Stimulated activated CD4-positive, alpha-beta T cell treated with anti-CD3 and anti-CD28 coated beads, Interleukin-15, amount 100 ng/mL, for 48 hours (primary cell): ENCODE measurements at regions not wholly inside any gene's neighbourhood (a gene's known extent, or its start where the extent isn't known, plus 50 kb on each side); places are given as distances from the start of the nearest gene placed in this dataset.
"Not testable (repeated sequence)": the region's sequence is repeated elsewhere in the genome, so short reads cannot be mapped to it uniquely, and the experiment has no call there.

Experiments used
- DNase-seq, 2 donors: peaks; one replicate each; pipeline ENCODE4 v3.0.0-alpha.2; 2020; ENCODE audit warnings: low read depth in 2 of 2

DNA sequence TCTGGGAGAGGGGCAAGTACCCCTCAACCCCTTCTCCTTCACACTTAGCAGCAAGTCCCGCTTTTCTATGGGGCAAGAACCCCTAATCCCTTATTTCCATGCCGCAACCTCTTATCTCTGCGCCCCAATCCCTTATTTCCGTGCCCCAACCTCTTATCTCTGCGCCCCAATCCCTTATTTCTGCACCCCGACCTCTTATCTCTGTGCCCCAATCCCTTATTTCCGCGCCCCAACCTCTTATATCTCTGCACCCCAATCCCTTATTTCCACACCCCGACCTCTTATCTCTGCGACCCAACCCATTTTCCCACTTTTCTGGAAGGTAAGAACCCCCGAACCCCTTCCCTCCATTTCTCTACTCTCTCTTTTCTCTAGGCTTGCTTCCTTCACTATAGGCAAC is 95.6 kb upstream of the RAB4A start:
- not testable (repeated sequence) for DNase-seq

DNA sequence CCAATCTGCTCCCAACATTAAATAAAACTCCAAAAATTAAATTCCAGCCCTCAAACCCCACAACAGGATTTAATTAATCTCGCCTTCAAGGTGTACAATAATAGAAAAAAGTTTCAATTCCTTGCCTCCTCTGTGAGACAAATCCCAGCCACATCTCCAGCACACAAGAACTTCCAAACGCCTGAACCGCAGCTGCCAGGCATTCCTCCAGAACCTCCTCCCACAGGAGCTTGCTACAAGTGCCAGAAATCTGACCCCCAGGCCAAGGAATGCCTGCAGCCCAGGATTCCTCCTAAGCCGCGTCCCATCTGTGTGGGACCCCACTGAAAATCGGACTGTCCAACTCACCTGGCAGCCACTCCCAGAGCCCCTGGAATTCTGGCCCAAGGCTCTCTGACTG is 94.5 kb upstream of the RAB4A start:
- DNase-seq = not testable (repeated sequence)

- DNase-seq = no peak
Measured at GRCh38 chr1:229180161-229180560, 90.8 kb upstream of the RAB4A start.

DNA sequence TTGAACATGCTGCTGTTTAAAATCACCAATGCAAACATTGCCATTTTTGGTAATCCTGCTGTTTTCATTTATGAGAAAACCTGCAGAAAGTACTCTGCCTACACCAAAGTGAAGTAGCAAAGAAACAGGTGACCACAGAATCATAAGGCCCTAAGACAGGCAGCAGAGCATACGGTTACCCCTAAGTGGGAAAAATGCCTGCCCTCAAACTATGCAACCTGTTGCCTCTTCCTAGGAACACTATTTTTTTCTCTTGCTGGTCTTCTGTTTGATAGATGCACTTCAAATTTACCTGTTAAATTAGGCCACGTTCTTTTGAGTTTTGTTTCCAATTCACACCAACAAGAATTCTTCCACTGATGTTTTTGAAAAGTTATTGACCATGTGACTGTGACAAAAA is 89.5 kb upstream of the RAB4A start:
- DNase-seq = no peak

GRCh38 chr1:229183588-229183987 is 87.3 kb upstream of the RAB4A start:
- DNase-seq = no peak

DNA sequence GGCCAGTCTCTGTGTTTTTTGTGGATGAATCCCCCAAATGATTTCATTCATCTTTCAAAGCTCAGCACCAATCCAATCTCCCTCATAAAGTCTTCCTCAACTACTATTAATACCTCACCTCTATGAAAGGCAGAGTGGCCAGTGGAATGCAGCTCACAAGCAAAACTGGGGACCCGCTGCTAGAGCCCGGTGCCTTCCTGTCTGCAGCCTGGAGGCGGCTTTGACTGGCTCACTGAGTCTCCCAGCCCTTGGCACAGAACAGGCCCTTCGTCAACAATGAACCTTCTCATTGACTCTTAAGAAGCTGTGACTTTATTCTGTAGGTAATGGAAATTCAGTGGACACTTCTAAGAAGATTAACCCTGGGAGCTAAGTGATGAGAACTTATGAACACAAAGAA is 86.8 kb upstream of the RAB4A start:
- DNase-seq = no peak

DNA sequence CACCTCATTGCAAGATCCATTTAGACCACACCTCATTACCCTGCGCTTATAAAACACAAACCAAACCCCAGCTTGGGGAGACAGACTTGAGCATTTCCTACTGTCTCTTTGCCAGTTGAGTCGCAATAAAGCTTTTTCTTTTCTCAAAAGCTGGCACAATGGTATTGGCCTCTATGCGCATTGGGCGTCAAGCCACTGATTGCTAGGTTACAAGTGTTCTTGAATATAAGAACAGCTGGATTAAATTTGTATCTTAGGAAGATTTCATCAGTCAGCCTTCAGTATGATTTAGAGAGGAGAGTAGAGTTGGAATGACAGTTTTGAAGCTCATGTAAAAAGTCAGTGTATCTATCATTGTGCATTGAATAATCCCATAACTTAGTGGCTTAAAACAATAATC is 84.9 kb upstream of the RAB4A start:
- no peak for DNase-seq

DNA sequence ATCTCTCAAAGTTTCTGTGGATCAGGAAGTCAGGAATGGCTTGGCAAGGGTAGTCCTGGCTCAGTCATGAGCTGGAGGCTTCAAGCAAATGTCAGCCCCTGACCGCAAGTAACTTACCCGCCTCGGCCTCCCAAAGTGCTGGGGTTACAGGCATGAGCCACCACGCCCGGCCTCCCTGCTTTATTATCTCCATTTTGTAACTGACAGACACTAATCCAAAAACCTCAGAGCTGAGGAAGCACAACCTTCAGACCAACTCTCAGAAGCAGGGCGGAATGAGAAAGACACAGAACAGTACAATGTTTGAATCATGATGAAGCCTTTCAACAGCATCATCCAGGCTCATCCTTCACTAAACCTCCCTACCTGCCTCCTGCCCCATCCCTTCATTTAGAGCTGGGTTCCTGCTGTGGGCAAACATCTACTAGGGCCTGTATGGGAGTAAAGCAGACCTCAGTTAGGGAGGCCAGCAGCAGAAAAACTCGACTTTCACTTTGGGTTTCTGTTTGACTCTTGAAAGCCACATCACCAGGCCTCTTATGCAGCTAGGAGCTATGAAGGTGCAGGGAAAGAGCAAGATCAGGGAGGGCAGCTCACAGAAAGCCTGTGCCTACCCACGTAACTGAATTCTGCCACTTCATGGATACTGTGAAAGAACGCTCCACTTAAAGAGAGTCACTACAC is 84.4 kb upstream of the RAB4A start:
- peak in 1 of 2 donors; percentile 24 for DNase-seq

DNA sequence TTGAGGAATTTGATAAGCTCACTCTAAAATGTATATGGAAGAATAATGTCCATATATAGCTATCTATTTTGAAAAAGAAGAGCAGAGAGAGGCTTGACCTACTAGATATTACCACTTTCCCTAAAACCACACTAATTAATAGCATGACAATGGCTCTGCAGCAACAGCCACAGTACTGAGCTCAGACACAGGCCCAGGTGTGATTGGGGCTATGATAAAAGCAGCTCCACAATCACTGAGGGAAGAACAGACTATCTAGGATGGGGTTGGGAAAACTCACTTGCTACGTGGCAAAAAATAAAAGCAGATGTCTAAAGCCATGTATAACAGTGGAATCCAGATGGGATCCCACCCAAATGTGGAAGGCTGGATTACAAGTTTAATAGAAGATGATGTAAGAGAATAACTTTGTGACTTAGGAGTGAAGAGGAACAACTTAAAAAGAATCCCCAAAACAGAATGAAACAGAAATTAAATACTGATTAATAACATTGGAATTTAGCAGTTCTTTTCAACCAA is 80.8 kb upstream of the RAB4A start:
- no peak for DNase-seq

GRCh38 chr1:229191066-229191674 is 79.7 kb upstream of the RAB4A start:
- no peak for DNase-seq

GRCh38 chr1:229192031-229192430 is 78.9 kb upstream of the RAB4A start:
- no peak for DNase-seq

- DNase-seq = no peak
Measured at GRCh38 chr1:229192853-229193252, 78.1 kb upstream of the RAB4A start.

DNA sequence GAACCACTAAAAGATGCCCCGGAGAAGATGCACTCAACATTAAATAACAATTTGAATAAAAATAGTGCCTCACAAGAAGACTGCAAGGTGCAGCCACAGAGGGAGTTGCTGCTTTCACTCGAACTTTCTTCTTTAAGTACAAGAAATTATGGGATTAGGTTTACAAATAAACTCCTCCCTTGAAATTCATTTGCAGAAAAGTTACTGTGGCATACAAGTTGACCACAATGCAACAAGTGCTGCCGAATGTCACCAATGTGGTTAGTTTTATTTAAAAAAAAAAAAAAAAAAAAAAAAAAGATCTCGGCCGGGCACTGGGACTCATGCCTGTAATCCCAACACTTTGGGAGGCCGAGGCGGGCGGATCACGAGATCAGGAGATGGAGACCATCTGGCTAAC is 76.8 kb upstream of the RAB4A start:
- DNase-seq = no peak

- no peak for DNase-seq
Measured at GRCh38 chr1:229195246-229195645, 75.7 kb upstream of the RAB4A start.

GRCh38 chr1:229196404-229197264 is 74.3 kb upstream of the RAB4A start:
- DNase-seq = no peak

DNA sequence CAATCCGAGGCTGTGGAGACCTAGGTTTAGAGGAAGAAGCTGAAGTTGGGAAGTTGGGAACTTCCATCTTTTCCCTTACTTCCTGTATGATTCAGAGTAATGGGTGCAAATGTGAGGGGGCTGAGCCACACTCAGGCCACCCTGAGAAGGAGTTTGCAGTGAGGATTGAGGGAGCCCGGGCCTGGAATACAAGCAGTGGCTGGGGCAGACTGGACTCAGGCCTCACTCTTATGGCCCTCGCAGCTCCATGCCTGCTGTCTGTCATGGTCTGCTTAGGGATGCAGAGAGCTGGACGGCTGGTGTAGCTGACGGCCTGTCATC is 73.7 kb upstream of the RAB4A start:
- no peak for DNase-seq

DNA sequence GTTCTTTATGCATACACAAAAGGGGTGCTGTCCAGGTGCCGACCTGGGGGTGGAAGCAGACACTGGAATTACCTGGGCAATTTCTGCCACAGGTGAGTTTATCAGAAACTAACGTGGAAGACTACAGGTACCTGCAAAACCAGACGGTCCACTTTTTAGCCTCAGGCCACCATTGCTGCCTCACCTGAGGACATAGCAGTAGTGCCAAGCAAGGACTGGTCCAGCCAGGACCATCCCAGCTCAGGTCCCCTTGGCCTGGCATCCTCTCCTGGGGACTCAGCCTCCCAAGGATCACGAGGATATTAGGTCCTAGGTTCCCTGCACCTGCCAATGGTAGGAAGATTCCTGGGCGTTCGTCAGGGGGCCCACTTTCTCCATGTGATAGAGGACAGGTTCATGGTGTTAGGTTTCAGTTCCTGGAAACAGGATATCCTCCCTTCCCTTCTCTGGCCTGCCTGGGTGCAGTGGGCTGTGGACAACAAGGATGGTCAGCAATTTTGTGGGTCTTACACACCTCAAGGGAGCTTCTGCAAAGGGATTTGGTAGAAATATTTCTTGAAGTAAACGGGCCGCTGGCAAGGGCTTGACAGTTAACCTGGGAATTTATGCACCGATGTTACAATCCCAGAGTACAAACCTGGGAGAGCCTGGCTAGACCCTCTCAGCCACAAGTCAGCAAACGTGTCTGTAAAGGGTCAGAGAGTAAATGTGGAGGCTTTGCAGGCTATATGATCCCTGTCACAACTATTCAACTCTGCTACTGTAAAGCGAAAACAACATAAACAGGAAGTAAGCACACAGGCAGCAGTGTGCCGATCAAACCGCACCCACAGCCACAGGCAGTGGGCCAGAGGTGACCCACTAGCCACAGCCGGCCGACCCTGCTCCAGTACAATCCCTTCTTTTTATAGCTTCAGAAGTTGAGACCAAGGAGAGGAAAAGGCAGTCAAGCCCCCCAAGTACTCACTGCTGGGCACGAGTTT is 71.4 kb upstream of the RAB4A start:
- DNase-seq = no peak

DNA sequence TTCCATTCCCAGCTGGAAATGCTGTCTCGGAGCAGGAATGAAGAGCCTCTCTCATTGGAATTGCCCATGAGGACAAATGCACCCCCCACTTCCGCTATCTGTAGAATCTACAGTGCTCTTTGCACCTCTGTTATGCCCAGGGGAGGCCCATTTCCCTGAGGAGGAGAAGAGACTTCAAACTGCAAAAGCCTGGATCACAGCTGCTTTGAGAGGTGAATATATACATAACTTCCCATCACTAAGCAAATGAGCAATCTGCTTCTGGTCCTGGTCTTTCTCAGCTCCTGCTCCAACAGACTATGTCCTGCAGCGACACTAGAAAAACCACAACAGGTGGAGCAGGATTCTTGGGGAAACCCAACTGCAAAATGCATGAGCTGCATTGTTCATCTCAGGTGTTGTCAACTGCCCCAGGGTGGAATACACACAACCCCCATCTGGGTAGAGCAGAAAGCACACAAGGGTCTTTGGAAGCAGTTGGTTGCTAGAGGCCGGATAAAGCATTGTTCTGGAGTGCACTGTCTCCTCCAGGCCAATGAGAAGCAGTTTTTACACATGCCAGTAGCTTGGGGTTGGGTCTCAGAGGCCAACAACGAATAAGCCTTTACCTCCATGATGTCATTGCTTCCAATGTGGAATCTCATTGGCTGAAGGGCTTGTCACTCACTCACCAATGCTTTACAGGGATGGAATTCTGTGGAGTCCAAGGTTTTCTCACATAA is 67.7 kb upstream of the RAB4A start:
- DNase-seq = no peak

DNA sequence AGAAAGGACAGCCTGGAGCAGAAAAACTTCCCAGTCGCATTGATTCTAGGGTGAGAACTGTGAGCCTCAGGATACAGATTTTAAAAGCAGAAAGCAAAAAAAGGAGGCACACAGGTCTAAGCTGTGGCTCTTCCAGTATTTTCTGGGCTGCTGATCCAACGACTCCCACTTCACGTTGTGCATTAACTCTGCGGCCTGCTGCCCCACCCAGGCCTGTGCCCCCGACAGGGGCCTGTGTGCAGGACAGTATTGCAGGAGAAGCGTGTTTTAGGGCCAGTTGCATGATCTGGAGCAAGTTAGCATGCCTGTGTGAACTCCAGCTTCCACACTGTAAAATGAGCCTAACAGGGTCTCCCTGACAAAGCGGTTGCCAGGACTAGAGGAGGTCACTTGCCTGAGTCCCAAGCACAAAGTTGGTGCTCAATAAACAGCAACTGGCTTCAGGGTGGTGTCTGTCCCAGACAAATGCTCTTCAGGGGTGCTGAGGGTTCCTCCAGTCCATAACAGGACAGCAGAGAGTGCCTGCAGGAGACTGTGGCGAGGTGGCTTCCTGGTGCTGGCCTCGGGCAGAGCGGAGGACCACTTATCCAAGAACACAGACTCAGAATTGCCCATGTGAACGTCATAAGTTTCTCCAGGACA is 66.8 kb upstream of the RAB4A start:
- DNase-seq = no peak
